Progenitor cell of endocrine pancreas (in vitro differentiated cells): ENCODE measurements at regions not wholly inside any gene's neighbourhood (a gene's known extent, or its start where the extent isn't known, plus 50 kb on each side); places are given as distances from the start of the nearest gene placed in this dataset.
"Not testable (repeated sequence)": the region's sequence is repeated elsewhere in the genome, so short reads cannot be mapped to it uniquely, and the experiment has no call there.

Experiments used
- DNase-seq: peaks from one replicate; pipeline ENCODE4 v3.0.0; 2021; ENCODE audit warnings: low spot score; ENCODE audit not compliant: unreplicated experiment
- H3K27ac Mint-ChIP-seq: 2 replicates; pipeline ENCODE4 v1.8.0; 2021; ENCODE audit warnings: mild to moderate bottlenecking, moderate library complexity, mixed read lengths
- H3K27me3 Mint-ChIP-seq: 2 replicates; pipeline ENCODE4 v1.8.0; 2021; ENCODE audit warnings: mixed read lengths
- H3K36me3 Mint-ChIP-seq: 2 replicates; pipeline ENCODE4 v1.8.0; 2022; ENCODE audit warnings: mixed read lengths; ENCODE audit not compliant: insufficient read depth
- H3K4me1 Mint-ChIP-seq: 2 replicates; pipeline ENCODE4 v1.8.0; 2021; ENCODE audit warnings: low read depth, mixed read lengths
- H3K4me3 Mint-ChIP-seq: 2 replicates; pipeline ENCODE4 v1.8.0; 2021; ENCODE audit warnings: low read depth, mild to moderate bottlenecking, moderate library complexity, mixed read lengths
- H3K9me3 Mint-ChIP-seq: 2 replicates; pipeline ENCODE4 v1.8.0; 2021; ENCODE audit warnings: low read depth, mixed read lengths
- TF ChIP-seq, protein P1 (sequence below): fragments of 200-600 bp; sonication (generic); IDR thresholded peaks from one replicate; pipeline ENCODE4 v1.5.0; 2021; ENCODE audit warnings: antibody characterized with exemption, mild to moderate bottlenecking; ENCODE audit not compliant: unreplicated experiment

DNA sequence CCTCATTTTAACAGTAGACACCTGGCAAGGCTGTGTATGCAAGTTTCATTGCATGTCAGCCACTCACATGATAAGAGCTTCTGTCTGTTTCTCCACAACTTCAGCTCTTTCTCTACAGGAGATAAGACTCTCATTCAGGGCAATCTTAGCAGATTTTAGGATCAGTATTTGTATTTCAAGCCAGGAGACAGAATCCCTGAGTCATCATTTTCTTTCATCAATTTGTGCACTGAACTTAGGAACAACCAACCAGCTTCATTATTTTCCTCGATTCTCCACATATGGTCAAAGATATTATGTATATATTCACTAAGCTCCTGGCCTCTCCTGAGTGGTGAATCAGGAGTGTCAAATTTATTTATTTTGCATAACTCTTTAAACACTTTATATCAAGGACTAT is 181.8 kb upstream of the CCNH start:
- no peak overlapping the region for H3K4me3 Mint-ChIP-seq
- no peak for DNase-seq
- peaks cover 2% of the 10 kb centered on the region for H3K36me3 Mint-ChIP-seq
- H3K27me3 Mint-ChIP-seq = no peaks in the 10 kb centered on the region
- peaks cover 20% of the 10 kb centered on the region for H3K9me3 Mint-ChIP-seq
- TF ChIP-seq, protein P1, sequence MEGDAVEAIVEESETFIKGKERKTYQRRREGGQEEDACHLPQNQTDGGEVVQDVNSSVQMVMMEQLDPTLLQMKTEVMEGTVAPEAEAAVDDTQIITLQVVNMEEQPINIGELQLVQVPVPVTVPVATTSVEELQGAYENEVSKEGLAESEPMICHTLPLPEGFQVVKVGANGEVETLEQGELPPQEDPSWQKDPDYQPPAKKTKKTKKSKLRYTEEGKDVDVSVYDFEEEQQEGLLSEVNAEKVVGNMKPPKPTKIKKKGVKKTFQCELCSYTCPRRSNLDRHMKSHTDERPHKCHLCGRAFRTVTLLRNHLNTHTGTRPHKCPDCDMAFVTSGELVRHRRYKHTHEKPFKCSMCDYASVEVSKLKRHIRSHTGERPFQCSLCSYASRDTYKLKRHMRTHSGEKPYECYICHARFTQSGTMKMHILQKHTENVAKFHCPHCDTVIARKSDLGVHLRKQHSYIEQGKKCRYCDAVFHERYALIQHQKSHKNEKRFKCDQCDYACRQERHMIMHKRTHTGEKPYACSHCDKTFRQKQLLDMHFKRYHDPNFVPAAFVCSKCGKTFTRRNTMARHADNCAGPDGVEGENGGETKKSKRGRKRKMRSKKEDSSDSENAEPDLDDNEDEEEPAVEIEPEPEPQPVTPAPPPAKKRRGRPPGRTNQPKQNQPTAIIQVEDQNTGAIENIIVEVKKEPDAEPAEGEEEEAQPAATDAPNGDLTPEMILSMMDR = no peak
- no peak overlapping the region for H3K27ac Mint-ChIP-seq
- H3K4me1 Mint-ChIP-seq = no peaks in the 10 kb centered on the region

- DNase-seq = no peak
- Mint-ChIP-seq H3K36me3 (no peaks in the 10 kb centered on the region), H3K4me3 (no peak overlapping the region), H3K9me3 (no peaks in the 10 kb centered on the region), H3K4me1 (no peaks in the 10 kb centered on the region), H3K27ac (no peak overlapping the region), H3K27me3 (no peaks in the 10 kb centered on the region)
- TF ChIP-seq, protein P1 = no peak
Observed at GRCh38 chr5:87589587-87589986, 176.9 kb upstream of the CCNH start.

GRCh38 chr5:87588316-87588715 is 175.6 kb upstream of the CCNH start:
- DNase-seq = no peak
- H3K27ac Mint-ChIP-seq = no peak overlapping the region
- TF ChIP-seq, protein P1 = no peak
- no peaks in the 10 kb centered on the region for H3K4me1 Mint-ChIP-seq
- H3K9me3 Mint-ChIP-seq = no peaks in the 10 kb centered on the region
- H3K27me3 Mint-ChIP-seq = no peaks in the 10 kb centered on the region
- no peaks in the 10 kb centered on the region for H3K36me3 Mint-ChIP-seq
- H3K4me3 Mint-ChIP-seq = no peak overlapping the region

- H3K9me3 Mint-ChIP-seq, H3K27me3 Mint-ChIP-seq, DNase-seq, H3K4me1 Mint-ChIP-seq, H3K27ac Mint-ChIP-seq, H3K36me3 Mint-ChIP-seq, H3K4me3 Mint-ChIP-seq: not testable (repeated sequence)
Observed at GRCh38 chr5:87583704-87584103, 171.0 kb upstream of the CCNH start.

DNA sequence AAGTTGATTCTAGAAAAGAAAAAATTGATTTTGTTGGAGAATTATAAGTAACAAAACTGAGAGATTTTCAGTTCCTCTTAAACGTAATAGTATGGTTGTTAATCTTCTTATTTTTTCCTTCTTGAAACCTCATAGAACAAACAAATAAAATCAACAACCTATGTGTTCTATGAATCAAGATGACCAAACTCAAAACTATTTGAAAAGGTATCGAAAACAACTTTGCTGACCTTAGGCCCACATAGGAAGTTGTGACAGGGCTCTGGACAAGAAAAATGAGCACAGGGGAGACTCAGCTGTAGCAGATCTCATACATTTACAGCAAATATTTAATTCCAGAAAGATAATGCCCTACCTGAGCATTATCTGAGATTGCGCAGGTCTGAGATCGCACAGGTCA is 169.4 kb upstream of the CCNH start:
- no peaks in the 10 kb centered on the region for H3K4me1 Mint-ChIP-seq
- no peaks in the 10 kb centered on the region for H3K27me3 Mint-ChIP-seq
- H3K27ac Mint-ChIP-seq = no peak overlapping the region

DNA sequence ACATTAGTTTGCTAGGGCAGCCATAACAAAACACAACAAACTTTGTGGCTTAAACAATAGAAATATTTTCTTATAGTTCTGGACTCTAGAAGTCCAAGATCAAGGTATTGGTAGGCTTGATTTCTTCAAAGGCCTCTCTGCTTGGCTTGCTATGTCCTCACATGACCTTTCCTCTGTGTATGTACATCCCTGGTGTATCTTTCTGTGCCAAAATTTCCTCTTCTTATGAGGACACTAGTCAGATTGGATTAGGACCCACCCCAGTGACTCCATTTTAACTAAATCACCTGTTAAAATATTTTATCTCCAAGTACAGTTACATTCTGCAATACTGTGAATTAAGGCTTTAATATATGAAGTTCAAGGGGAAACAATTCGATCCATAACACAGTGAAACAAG is 168.9 kb upstream of the CCNH start:
- no peak for DNase-seq
- H3K27ac Mint-ChIP-seq = no peak overlapping the region
- TF ChIP-seq, protein P1 = no peak
- no peaks in the 10 kb centered on the region for H3K36me3 Mint-ChIP-seq
- H3K27me3 Mint-ChIP-seq = no peaks in the 10 kb centered on the region
- peaks cover under 1% of the 10 kb centered on the region for H3K4me1 Mint-ChIP-seq
- H3K4me3 Mint-ChIP-seq = no peak overlapping the region
- no peaks in the 10 kb centered on the region for H3K9me3 Mint-ChIP-seq

More for the DNA sequence above, 169.4 kb upstream of the CCNH start:
- H3K4me3 Mint-ChIP-seq = no peak overlapping the region
- H3K9me3 Mint-ChIP-seq = no peaks in the 10 kb centered on the region
- no peaks in the 10 kb centered on the region for H3K36me3 Mint-ChIP-seq
- TF ChIP-seq, protein P1 = no peak
- DNase-seq = no peak
